GM12864 (cell line): ENCODE measurements at regions not wholly inside any gene's neighbourhood (a gene's known extent, or its start where the extent isn't known, plus 50 kb on each side); places are given as distances from the start of the nearest gene placed in this dataset.

ENCODE experiments used
- DNase-seq: peaks from one replicate; pipeline ENCODE4 v3.0.0-alpha.2; 2011; ENCODE audit warnings: low read depth
- H3K4me3 ChIP-seq: 2 replicates; pipeline ENCODE4 v1.5.1; 2011; ENCODE audit warnings: mild to moderate bottlenecking, low read depth, low read length, control low read depth
- CTCF ChIP-seq: IDR thresholded peaks from 2 replicates; pipeline ENCODE4 v1.5.1; 2011; ENCODE audit warnings: low read depth, mild to moderate bottlenecking, moderate library complexity, low read length, control low read depth, inconsistent platforms; ENCODE audit errors: missing control alignments

GRCh38 chr5:71912021-71912420, 192.9 kb downstream of the CARTPT start:
- TF ChIP-seq CTCF = no peak
- no peak overlapping the region for H3K4me3 ChIP-seq
- DNase-seq = no peak

- no peak for TF ChIP-seq CTCF
- no peak for DNase-seq
- no peak overlapping the region for H3K4me3 ChIP-seq
Observed at GRCh38 chr5:71914281-71914680, 193.0 kb upstream of the MAP1B start.

GRCh38 chr5:71922584-71923106, 184.6 kb upstream of the MAP1B start:
- DNase-seq = no peak
- no peak for TF ChIP-seq CTCF
- no peak overlapping the region for H3K4me3 ChIP-seq

- no peak overlapping the region for H3K4me3 ChIP-seq
- TF ChIP-seq CTCF = no peak
Observed at GRCh38 chr5:71923755-71924154, 183.5 kb upstream of the MAP1B start.

GRCh38 chr5:71924325-71924724, 182.9 kb upstream of the MAP1B start:
- no peak for TF ChIP-seq CTCF
- H3K4me3 ChIP-seq = no peak overlapping the region
- DNase-seq = no peak

More at GRCh38 chr5:71923755-71924154, 183.5 kb upstream of the MAP1B start:
- DNase-seq = no peak

GRCh38 chr5:71924980-71925379, 182.3 kb upstream of the MAP1B start:
- H3K4me3 ChIP-seq = no peak overlapping the region
- no peak for TF ChIP-seq CTCF
- no peak for DNase-seq

GRCh38 chr5:71925608-71926091, 181.6 kb upstream of the MAP1B start:
- H3K4me3 ChIP-seq = no peak overlapping the region
- no peak for DNase-seq
- no peak for TF ChIP-seq CTCF
